Right renal pelvis (tissue), 4 donors: ENCODE measurements at regions not wholly inside any gene's neighbourhood (a gene's known extent, or its start where the extent isn't known, plus 50 kb on each side); places are given as distances from the start of the nearest gene placed in this dataset.
"Not testable (repeated sequence)": the region's sequence is repeated elsewhere in the genome, so short reads cannot be mapped to it uniquely, and the experiment has no call there.

Source experiments
- DNase-seq, 4 donors: peaks; one replicate each; pipeline ENCODE4 v3.0.0-alpha.2; 2013; ENCODE audit warnings: low read depth in 4 of 4, low spot score in 3 of 4, missing footprints in 1 of 4

DNA sequence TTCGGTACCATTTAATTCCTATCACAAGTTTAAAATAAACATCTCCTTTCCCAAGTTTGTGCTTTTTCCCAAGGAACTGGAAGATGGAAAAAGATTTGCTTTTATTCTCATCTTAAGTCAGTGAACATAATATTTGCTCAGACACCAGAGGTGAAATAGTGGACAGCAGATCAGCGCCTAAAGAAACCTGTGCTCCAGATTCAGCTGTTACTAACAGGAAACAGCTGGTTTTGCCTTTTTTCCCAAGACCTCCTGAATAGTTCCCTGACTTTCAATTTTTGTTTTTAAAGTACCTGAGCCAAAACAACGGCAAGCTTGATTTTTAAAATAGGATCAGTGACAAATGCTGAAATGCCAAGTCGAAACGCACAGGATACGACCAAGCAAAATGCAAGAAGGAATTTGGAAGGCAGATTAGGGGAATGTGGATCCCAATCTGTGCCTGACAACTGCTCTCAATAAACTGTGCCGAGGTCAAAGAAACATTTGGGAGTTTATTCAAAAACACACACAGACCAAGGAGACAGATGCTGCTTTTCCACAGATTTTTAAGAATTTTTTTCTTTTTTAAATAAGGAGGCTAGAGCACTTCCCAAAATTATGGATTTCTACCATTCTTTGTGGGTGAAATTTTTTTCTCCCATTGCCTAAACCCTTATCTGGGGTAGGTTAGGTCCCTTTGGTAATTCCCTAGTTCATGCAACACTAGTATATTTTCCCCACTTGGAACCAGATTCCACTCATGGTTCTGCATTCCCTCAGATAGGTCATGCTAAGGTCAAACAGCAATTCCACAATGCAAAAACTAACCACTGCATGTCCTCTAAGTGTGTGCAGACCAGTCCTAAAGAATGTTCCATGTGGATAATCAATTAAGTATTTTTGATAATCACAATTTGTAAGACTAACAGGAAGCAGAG, 121.5 kb upstream of the PDE1A start:
- no peak for DNase-seq

DNA sequence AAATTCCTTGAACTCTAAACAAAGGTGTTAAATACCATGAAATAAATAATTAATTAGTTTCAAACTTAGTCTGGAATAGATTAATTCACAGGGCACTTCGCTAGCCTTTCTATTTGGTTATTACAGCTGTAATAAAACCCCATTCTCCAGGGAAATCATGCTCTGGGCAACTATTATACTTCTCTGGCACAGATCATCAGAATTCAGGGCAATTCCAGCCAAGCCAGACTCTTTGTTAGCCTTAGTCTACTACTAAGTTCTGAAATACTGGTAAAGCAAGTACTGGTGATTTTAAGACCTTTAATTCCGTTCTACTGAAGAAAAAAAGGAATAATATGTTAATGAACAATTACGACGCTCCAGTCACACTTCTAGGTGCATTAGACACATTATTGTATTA, 123.4 kb upstream of the PDE1A start:
- no peak for DNase-seq

DNA sequence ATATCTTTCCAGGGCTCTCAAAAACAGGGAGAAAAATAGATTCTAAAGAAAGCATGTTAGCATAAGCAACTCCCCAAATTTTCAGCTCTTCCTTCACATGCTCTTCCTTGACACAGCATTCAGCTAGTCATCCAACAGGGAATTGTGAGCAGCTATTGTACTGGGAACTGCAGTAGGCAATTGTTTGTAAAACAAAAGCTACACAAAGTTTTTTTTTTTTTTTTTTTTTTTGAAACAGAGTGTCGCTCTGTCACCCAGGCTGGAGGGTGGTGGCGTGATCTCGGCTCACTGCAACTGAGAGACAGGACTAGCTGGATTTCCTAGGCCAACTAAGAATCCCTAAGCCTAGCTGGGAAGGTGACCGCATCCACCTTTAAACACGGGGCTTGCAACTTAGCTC, 125.4 kb upstream of the PDE1A start:
- not testable (repeated sequence) for DNase-seq

DNA sequence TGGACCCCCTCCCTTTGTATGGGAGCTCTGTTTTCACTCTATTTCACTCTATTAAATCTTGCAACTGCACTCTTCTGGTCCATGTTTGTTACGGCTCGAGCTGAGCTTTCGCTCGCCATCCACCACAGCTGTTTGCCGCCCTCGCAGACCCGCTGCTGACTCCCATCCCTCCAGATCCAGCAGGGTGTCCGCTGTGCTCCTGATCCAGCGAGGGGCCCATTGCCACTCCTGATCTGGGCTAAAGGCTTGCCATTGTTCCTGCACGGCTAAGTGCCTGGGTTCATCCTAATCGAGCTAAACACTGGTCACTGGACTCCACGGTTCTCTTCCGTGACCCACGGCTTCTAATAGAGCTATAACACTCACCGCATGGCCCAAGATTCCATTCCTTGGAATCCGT, 125.9 kb upstream of the PDE1A start:
- not testable (repeated sequence) for DNase-seq

DNA sequence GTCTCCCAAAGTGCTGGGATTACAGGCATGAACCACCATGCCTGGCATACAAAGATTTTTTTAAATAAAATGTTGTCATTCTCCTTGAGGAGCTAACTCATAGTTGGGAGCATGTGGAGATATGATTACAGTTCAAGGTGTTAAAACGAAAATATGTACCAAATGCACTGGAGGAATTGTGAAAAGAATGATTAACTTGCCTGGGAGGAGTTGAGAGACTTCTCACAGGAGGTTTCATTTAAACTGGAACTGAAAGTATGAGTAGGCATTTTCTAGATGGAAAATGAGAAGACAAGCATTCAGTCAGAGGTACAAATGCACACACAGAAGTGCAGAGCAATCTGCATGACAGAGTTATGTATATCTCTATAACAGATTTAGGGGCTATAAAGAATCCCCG, 126.6 kb upstream of the PDE1A start:
- DNase-seq, result no peak

DNA sequence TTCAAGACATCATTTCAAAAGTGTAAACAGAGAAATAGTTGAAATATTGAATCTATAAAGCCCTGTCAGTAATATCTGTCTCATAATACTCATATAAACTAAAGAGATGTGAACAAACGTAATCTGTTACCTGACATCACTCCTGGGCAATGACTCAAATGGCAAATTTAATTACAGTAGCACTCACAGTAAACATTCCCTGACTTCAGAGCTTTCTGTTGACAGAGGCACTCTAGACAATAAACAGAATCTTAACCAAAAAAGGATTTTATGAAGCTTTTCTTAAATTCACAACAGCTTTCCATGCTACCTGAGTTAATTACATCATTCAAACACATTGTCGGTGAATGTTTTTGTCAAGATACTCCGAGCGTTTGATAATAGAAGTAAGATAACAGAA, 128.1 kb upstream of the PDE1A start:
- no peak for DNase-seq

DNA sequence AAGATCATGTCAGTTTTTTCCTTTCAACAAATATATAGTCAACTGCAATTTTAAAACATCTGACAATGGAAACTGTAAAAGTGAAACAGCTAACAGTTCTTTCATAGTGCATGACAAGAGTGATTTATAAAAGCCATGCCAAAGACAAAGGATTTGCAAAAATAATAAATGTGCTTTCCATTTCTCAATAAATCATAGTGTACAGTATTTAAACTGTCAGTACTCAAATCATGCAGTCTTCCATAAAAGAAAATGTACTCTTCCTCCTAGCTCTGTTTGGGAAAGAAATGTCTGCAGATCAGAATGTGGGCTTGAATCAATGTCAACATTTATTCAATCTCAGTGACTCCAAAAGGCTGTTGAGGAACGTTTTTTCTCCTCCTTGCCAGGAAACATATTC, 131.7 kb upstream of the PDE1A start:
- DNase-seq, result no peak

DNA sequence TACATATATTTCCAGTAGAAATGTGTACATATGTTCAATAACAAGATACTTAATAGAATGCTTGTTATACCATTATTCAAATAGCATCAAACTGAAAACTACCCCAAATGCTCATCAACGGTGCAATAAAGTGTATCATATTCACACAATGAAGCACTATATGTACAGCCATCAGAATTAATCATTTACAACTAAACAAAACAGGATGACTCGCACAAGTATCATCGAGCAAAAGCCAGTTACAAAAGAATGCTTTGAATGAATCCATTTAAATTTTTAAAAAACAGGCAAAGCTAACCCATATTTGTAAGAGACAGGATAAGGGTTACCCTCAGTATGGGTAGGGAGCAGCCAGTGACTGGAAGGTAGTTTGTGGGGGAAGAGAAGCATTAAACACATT, 132.8 kb upstream of the PDE1A start:
- no peak for DNase-seq

DNA sequence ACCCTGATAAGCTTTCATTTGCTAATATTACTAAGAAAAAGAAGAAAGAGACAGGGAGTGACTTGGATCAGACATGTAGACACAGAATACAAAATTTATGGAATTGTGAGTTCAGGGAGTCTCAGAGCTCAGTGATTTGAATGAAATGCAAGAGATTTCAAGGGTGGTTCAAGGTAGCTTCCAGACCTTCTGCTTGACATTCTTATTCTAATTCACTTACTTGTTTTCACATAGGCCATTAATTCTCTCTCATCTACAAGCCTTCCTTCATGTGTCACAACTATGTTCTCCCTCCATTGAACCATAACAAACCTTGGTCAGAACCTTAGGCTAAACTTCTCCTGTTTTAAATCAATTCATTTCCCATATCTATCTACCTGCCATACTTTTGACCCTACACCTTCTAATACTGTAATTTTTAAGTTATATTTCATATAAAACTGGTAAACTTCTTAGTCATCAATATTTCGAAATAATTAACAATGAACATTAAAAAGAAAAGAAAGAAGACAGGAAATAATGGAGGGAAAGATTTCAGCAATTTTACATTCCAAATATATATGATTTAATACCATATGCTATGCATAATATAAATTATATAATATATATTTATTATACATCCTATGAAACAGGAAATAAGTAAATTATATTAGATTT, 139.2 kb upstream of the PDE1A start:
- no peak for DNase-seq

DNA sequence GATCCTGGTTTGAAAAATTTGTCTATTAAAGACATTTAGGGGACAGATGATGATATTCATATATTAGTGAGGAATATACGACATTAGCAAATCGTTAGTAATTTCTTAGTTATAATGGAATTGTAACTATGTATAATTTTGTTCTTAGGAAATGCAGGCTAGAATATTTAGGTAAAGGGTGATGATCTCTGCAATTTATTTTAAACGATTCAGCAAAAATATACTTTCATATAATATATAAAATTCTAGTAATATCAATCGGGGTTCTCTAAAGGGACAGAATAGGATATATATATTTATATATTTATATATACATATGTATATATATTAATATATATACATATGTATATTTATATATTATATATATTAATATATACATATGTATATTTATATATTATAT, 142.5 kb upstream of the DNAJC10 start:
- no peak for DNase-seq

DNA sequence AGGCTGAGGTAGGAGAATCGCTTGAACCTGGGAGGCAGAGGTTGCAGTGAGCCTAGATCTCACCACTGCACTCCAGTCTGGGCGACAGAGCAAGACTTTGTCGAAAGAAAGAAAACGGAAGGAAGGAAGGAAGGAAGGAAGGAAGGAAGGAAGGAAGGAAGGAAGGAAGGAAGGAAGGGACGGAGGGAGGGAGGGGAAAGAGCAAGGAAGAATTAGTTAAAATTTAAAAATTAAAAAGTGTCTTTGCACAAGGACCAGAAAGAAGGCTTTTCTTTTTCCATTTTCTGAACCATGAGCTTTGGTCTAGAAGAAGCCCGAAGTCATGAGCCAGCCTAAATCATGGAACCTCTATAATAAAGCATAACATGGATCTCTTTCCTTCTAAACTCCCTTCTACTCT, 138.2 kb upstream of the DNAJC10 start:
- no peak for DNase-seq

DNA sequence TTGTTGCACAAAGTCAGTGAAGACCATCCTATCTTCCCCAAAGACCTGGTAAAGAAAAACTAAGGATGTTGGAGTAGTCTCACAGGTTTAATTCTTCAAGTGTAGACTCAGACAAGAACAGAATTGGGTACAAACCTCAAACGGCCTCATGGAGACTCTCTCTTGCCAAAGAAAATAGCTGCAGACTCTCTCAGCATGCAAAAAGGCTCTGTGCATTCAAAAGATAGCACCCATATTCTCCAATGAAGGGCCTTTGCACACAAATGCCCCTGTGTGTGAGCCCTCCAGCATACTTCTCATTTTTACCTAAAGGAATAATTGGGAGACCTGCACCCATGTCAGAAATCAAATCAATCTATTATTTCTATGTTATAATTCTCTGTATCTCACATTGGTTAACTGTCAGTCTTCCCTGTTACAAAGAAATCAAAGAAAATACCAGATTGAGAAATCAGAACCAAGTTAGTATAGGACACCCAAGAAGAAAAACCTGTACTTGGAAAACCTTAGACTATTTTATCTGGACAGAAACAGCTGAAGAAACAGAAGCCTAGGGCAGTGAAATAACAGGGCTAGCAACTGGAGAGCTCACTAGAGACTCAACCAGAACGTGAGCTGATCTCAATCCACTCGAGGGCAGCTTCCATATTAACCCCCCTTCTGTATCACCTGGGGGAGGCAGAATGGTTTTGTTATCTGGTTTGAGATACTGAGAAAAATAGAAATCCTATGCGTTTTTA, 134.7 kb upstream of the DNAJC10 start:
- no peak for DNase-seq

DNA sequence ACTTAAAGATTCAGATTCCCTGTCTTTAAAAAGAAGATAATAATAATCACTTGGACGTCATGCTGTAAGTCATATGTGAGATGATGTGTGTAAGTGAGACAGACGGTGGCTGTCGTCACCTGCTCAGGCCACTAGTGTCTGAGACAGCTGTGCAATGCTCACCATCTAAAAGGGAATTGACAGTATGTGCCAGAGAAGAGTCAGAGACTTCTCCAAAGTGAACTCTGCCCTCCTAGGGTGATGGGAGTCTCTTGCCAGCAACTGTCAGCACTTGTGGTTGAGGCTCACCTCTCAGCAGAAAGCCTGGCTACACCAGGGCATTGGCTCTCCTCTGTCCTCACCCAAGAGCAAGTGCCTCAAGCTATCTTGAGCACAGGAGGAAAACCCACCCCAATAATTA, 131.6 kb upstream of the DNAJC10 start:
- no peak for DNase-seq

DNA sequence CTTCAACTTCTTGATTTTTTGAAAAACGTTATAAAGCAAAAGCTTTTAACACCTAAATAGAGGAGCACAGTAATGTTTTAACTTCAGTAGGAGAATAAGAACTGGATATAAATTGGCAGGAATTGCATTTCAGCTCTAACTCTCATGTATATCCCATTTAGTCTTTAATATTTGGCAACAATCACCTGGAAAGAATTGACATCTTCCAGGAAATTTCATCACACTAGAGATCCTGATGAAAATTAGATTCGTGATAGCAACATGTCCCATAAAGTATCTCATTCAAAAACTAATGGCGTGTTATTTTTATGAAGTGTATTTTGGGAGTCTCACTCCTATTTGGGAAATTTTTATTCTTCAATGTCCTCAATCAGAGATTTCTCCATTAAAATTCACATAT, 131.1 kb upstream of the DNAJC10 start:
- no peak for DNase-seq

DNA sequence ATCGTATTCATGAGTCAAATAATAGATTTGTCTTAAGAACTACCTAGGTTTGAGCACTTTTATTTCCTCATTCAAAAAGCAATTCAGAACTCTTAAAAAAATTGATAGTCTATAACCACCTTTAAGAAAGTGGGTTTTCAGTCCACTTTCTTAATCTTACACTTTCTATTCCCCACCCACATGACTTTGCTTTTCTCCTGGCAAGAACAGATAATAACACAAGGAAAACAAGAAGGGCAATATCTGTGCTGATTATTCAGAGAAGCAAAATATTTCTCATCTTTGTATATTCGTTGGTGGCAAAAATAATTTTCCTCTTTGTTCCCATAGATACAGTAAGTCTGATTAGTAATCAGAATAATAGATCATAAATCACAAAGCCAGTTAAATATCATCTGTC, 130.6 kb upstream of the DNAJC10 start:
- DNase-seq, result no peak

DNA sequence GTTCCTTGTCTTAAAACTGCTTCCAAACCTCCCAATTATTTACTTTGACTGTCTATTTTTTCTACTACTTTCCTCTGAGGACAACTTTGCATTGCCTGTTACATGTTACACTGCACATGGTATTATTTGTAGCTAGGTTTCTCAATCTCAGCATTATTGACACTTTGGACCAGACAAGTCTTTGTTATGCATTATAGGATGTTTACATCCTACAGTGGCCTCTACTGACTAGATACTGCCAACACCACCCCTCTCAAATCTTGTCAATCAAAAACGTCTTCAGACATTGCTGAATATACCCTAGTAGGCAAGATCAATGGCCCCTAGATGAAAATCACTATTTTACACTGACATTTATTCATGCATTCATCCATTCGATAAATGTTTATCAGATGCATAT, 129.6 kb upstream of the DNAJC10 start:
- DNase-seq, result no peak

DNA sequence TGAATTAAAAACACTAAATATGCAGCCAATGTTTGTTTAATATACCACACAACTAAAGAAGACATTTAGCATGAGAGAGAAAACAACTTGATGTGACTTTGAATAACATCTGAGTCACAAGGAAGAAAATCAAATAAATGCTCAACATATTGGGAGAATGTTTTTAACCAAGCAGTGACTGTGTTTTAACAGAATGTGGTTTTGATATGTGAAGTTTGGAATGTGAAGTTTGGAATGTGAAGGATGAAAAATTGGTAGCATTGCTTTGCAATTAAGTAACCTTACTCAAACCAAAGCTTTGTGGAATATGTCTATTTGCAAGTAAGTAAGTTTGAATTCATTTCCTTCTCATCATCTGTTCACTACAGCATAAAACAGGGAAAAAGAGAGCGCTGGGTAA, 128.2 kb upstream of the DNAJC10 start:
- DNase-seq, result no peak

DNA sequence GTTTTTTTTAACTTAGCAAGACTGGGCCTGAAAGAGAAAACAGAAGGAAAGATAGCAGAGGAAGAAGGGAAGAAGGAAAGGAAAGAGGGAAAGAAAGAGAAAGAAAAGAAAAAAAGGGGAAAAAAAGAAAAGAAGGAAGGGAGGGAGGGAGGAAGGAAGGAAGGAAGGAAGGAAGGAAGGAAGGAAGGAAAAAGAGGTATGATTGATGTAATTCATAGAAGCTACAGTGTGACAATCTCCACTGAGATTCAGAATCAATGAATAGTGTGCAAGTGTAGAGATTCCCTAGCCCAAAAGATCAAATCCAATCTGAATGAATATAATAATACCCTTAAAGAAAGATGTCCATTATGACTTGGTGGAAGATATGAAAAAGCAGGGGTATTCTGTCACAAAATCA, 126.9 kb upstream of the DNAJC10 start:
- no peak for DNase-seq

DNA sequence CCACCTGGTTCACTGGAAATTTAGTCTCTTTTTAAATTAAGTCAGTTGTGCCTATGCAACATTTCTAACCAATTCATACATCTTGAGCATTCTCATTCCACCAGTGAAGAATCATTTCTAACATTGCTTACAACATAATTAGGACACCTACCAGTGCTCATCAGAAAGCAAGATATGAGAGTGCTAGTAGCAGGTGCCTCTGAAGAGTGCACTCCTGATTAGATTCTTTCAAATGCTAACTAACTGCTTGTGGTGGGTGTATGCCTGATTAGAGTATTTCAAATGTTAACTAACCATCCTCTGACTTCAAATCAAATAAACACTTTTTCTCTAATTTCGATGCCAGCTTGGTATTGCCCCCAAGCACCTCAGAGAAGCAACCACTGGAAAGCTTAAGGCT, 124.3 kb upstream of the DNAJC10 start:
- DNase-seq, result no peak

DNA sequence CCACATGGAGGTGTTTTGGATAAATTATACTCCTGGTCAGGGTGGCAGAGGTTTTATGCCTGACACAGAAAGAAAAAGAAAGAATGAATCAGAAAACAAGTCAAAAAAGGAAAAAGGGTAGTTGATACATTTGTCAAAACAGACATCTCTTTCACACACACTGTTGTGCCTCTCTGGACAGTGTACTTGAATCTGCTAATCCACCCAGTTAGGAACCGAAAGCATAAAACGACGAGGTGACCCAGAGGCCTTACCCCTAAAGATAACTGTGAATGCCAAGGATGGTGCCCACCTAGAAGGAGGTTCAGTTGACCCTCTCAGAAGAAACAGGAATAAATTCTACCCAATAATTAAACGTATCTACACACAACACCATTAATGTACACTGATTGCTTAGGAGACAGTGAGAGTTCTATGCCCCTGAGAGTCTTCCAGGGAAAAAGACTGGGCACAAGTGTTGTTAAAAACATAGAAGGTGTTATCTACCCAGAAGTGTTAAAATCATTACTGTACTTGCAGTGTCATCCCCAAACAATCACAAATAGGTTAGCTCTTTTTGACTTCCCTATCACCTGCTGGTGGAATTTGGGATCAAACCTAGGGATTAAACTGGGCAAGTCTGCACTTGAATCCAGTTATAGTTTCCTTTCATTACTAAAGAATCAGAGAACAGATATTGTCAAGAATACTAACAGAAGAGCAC, 123.2 kb upstream of the DNAJC10 start:
- no peak for DNase-seq

DNA sequence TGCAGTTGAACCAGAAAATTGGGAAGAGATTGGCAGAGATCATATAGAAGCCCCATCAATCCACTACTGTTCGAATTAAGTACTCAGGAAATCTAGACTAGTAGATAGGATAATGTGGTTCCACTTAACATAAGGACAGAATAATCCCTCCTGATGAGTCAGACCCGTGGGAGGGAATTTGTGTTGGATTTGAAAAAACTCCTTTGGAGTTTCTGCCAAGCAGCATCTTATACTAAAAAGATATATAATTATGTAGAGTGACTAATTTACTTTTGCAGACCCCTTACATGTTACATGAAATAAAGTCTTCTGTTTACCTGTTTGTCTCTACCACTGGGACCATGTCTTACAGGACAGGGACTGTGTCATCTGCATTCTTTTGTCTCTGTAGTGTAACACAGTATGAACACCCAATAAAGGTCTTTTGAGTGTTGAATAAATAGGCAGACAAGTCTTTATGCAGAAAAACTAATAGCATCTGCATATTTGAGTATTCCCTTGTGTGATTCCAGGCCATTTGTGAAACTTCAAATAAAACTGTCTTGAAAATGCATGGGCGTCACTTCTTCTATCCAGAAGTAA, 122.6 kb upstream of the DNAJC10 start:
- DNase-seq, result no peak
